OCI-LY7 (cell line): ENCODE measurements at regions not wholly inside any gene's neighbourhood (a gene's known extent, or its start where the extent isn't known, plus 50 kb on each side); places are given as distances from the start of the nearest gene placed in this dataset.

ENCODE experiments used
- EZH2phosphoT487 ChIP-seq: fragments of 200-600 bp; sonication (generic); IDR thresholded peaks from 2 replicates; pipeline ENCODE4 v1.6.1; 2018; ENCODE audit warnings: low read depth, borderline replicate concordance, mild to moderate bottlenecking, mixed run types, antibody characterized with exemption, low read length, moderate library complexity, mixed read lengths
- TF ChIP-seq, protein P1 (sequence below): fragments of 200-600 bp; sonication (generic); conservative IDR thresholded peaks from 2 replicates; pipeline ENCODE4 v1.5.1; 2014; ENCODE audit warnings: mild to moderate bottlenecking, antibody characterized with exemption, low read length, moderate library complexity, mixed read lengths

DNA sequence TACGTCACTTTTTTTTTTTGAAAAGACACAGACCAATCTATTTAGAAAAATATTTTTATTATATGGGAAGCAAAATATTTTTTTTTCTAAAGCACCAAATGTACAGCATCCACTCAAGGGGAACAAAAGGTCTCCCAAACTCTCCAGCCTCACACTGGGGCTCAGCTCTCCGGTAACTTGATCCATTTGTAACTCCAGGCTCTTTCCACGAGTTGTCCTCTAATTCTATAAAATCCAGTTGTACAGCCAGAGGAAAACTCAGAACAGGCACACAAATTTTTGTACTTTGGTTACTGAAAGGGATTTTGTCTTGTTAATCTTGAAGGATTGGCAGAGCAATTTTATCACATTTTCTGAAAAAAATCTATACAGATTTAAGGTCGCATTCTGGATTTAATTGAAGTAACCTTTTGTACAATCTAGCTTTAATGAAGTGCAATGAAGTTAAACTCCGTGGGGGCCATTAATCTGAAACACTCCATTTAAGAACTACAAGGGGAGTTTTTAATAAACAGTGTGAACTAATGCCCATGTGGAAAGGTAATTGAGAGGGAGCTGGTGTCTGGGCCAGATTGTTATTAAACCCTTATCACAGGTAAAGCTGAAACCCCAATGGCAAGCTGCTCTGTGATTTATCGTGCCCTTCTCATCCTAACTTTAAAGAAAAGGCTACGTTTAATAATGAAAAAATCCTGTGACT, 161.2 kb upstream of the FRG1 start:
- TF ChIP-seq, protein P1, sequence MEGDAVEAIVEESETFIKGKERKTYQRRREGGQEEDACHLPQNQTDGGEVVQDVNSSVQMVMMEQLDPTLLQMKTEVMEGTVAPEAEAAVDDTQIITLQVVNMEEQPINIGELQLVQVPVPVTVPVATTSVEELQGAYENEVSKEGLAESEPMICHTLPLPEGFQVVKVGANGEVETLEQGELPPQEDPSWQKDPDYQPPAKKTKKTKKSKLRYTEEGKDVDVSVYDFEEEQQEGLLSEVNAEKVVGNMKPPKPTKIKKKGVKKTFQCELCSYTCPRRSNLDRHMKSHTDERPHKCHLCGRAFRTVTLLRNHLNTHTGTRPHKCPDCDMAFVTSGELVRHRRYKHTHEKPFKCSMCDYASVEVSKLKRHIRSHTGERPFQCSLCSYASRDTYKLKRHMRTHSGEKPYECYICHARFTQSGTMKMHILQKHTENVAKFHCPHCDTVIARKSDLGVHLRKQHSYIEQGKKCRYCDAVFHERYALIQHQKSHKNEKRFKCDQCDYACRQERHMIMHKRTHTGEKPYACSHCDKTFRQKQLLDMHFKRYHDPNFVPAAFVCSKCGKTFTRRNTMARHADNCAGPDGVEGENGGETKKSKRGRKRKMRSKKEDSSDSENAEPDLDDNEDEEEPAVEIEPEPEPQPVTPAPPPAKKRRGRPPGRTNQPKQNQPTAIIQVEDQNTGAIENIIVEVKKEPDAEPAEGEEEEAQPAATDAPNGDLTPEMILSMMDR: no peak
- TF ChIP-seq EZH2phosphoT487: no peak
